Endodermal cell (in vitro differentiated cells): ENCODE measurements at regions not wholly inside any gene's neighbourhood (a gene's known extent, or its start where the extent isn't known, plus 50 kb on each side); places are given as distances from the start of the nearest gene placed in this dataset.
A peak's percentile ranks its signal among the peaks of the same experiment; 100 is the strongest.

ENCODE experiments used
- DNase-seq: peaks from one replicate; pipeline ENCODE4 v3.0.0-alpha.2; 2017
- H3K27ac ChIP-seq: 2 replicates; pipeline ENCODE4 v1.5.1; 2013; ENCODE audit warnings: mild to moderate bottlenecking, low read depth, low read length, moderate library complexity
- H3K27me3 ChIP-seq: 2 replicates; pipeline ENCODE4 v1.6.1; 2013; ENCODE audit warnings: mild to moderate bottlenecking, low read length, moderate library complexity; ENCODE audit not compliant: insufficient read depth, control insufficient read depth, poor library complexity, severe bottlenecking
- H3K36me3 ChIP-seq: 2 replicates; pipeline ENCODE4 v1.7.0; 2013; ENCODE audit warnings: mild to moderate bottlenecking, low read length, moderate library complexity; ENCODE audit not compliant: control insufficient read depth, insufficient read depth
- H3K4me1 ChIP-seq: one replicate; pipeline ENCODE4 v1.7.0; 2013; ENCODE audit warnings: low read length; ENCODE audit not compliant: control insufficient read depth, insufficient read depth
- H3K4me3 ChIP-seq: 2 replicates; pipeline ENCODE4 v1.5.1; 2013; ENCODE audit warnings: mild to moderate bottlenecking, low read length, moderate library complexity
- H3K9ac ChIP-seq: 2 replicates; pipeline ENCODE4 v1.6.1; 2013; ENCODE audit warnings: mild to moderate bottlenecking, low read length, moderate library complexity; ENCODE audit not compliant: poor library complexity, severe bottlenecking; ENCODE audit errors: extremely low read depth
- H3K9me3 ChIP-seq: 2 replicates; pipeline ENCODE4 v1.6.1; 2013; ENCODE audit warnings: mild to moderate bottlenecking, low read length, moderate library complexity; ENCODE audit not compliant: control insufficient read depth
- H3K27ac Mint-ChIP-seq: 2 replicates; pipeline ENCODE4 v1.8.0; 2020; ENCODE audit warnings: mixed read lengths
- H3K27me3 Mint-ChIP-seq: 2 replicates; pipeline ENCODE4 v1.8.0; 2021; ENCODE audit warnings: mild to moderate bottlenecking, mixed read lengths; ENCODE audit not compliant: insufficient read depth
- H3K36me3 Mint-ChIP-seq: 2 replicates; pipeline ENCODE4 v1.8.0; 2020; ENCODE audit warnings: low read depth, mixed read lengths
- H3K4me1 Mint-ChIP-seq: 2 replicates; pipeline ENCODE4 v1.8.0; 2020; ENCODE audit warnings: mixed read lengths
- H3K4me3 Mint-ChIP-seq: 2 replicates; pipeline ENCODE4 v1.8.0; 2020; ENCODE audit warnings: mild to moderate bottlenecking, moderate library complexity, mixed read lengths
- H3K9me3 Mint-ChIP-seq: 2 replicates; pipeline ENCODE4 v1.8.0; 2020; ENCODE audit warnings: mild to moderate bottlenecking, mixed read lengths
- CTCF ChIP-seq: fragments of 200-600 bp; sonication (generic); conservative IDR thresholded peaks from 2 replicates; pipeline ENCODE4 v1.5.0; 2021; ENCODE audit warnings: antibody characterized with exemption, mild to moderate bottlenecking
- WGBS, 2 experiments: methylation state at CpG; one replicate each; pipeline versions ENCODE4 v1.1.5 to v1.1.7; 2013; ENCODE audit warnings: missing lambda C conversion rate in 2 of 2, mixed read lengths in 1 of 2; ENCODE audit not compliant: insufficient coverage in 1 of 2, insufficient read length in 1 of 2; 5-methylcytosine and 5-hydroxymethylcytosine counted together

- Mint-ChIP-seq H3K4me1 (peaks cover 2% of the 10 kb centered on the region), H3K27ac (peak overlapping the region; percentile 37), H3K27me3 (no peaks in the 10 kb centered on the region), H3K9me3 (peaks cover 28% of the 10 kb centered on the region), H3K4me3 (no peak overlapping the region), H3K36me3 (peaks cover 13% of the 10 kb centered on the region)
- Histone ChIP-seq H3K4me1 (no peaks in the 10 kb centered on the region), H3K36me3 (no peaks in the 10 kb centered on the region), H3K4me3 (no peak overlapping the region), H3K27me3 (no peaks in the 10 kb centered on the region), H3K27ac (no peak overlapping the region), H3K9ac (no peak overlapping the region), H3K9me3 (peaks cover 40% of the 10 kb centered on the region)
- peak; percentile 83 for TF ChIP-seq CTCF
- DNase-seq, result peak; percentile 86
- 0 to 29% methylated on average over 1 to 3 of the region's 6 CpGs for WGBS, 2 experiments
Measured at GRCh38 chr16:72400257-72401083, 228.5 kb upstream of the PMFBP1 start.

- Histone ChIP-seq H3K9me3 (peaks cover 40% of the 10 kb centered on the region), H3K9ac (no peak overlapping the region), H3K27ac (no peak overlapping the region), H3K4me3 (no peak overlapping the region), H3K36me3 (no peaks in the 10 kb centered on the region), H3K27me3 (no peaks in the 10 kb centered on the region), H3K4me1 (no peaks in the 10 kb centered on the region)
- Mint-ChIP-seq H3K9me3 (peaks cover 27% of the 10 kb centered on the region), H3K27me3 (no peaks in the 10 kb centered on the region), H3K27ac (no peak overlapping the region), H3K36me3 (peaks cover 19% of the 10 kb centered on the region), H3K4me3 (no peak overlapping the region), H3K4me1 (peaks cover 2% of the 10 kb centered on the region)
- TF ChIP-seq CTCF, result no peak
- no peak for DNase-seq
- WGBS, 2 experiments, result 100% methylated on average over 1 of the region's 1 CpG
Measured at GRCh38 chr16:72399811-72400210, 227.9 kb upstream of the PMFBP1 start.

- no peak for TF ChIP-seq CTCF
- peaks cover 26% of the 10 kb centered on the region for H3K36me3 Mint-ChIP-seq
Measured at GRCh38 chr16:72397876-72398275, 225.9 kb upstream of the PMFBP1 start.

More at GRCh38 chr16:72397876-72398275, 225.9 kb upstream of the PMFBP1 start:
- H3K4me3 ChIP-seq, result no peak overlapping the region
- H3K36me3 ChIP-seq, result no peaks in the 10 kb centered on the region
- no peak overlapping the region for H3K27ac ChIP-seq
- DNase-seq, result no peak
- Mint-ChIP-seq H3K4me3 (no peak overlapping the region), H3K27ac (no peak overlapping the region), H3K27me3 (no peaks in the 10 kb centered on the region), H3K9me3 (peaks cover 33% of the 10 kb centered on the region), H3K4me1 (peaks cover 2% of the 10 kb centered on the region)
- no peak overlapping the region for H3K9ac ChIP-seq
- H3K4me1 ChIP-seq, result no peaks in the 10 kb centered on the region
- peaks cover 54% of the 10 kb centered on the region for H3K9me3 ChIP-seq
- H3K27me3 ChIP-seq, result no peaks in the 10 kb centered on the region
